Panc1 (cell line): ENCODE measurements at regions not wholly inside any gene's neighbourhood (a gene's known extent, or its start where the extent isn't known, plus 50 kb on each side); places are given as distances from the start of the nearest gene placed in this dataset.

Experiments
- POLR2AphosphoS5 ChIP-seq: IDR thresholded peaks from 2 replicates; pipeline ENCODE4 v1.6.1; 2012; ENCODE audit warnings: mild to moderate bottlenecking, low read depth, low read length, moderate library complexity
- SIN3A ChIP-seq: IDR thresholded peaks from 2 replicates; pipeline ENCODE4 v1.6.1; 2012; ENCODE audit warnings: low read depth, mild to moderate bottlenecking, low read length, moderate library complexity, borderline replicate concordance; ENCODE audit not compliant: insufficient read depth
- TF ChIP-seq, protein P1 (sequence below): fragments of 450-650 bp; IDR thresholded peaks from 2 replicates; pipeline ENCODE4 v1.5.1; 2017; ENCODE audit warnings: mild to moderate bottlenecking

DNA sequence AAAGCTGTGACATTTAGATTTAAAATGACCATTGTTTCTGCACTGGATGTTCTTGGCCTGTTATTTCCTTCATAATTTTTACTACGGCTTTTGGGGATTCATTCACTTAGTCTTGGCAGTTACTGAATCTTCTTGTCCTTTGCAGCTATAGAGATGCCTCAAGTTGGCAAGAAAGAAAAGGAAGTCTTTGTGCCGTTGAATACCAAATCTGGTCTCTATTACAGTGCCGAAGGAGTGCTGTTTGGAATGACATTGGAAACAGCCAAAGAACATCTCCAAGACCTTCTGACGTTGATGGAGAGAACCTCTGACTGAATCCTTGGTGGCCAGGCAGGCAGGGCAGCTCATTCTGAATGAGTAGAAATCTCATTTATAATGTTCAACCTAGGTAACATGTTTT, 54.3 kb upstream of the NRP1 start:
- TF ChIP-seq POLR2AphosphoS5 (no peak), SIN3A (no peak)
- TF ChIP-seq, protein P1, sequence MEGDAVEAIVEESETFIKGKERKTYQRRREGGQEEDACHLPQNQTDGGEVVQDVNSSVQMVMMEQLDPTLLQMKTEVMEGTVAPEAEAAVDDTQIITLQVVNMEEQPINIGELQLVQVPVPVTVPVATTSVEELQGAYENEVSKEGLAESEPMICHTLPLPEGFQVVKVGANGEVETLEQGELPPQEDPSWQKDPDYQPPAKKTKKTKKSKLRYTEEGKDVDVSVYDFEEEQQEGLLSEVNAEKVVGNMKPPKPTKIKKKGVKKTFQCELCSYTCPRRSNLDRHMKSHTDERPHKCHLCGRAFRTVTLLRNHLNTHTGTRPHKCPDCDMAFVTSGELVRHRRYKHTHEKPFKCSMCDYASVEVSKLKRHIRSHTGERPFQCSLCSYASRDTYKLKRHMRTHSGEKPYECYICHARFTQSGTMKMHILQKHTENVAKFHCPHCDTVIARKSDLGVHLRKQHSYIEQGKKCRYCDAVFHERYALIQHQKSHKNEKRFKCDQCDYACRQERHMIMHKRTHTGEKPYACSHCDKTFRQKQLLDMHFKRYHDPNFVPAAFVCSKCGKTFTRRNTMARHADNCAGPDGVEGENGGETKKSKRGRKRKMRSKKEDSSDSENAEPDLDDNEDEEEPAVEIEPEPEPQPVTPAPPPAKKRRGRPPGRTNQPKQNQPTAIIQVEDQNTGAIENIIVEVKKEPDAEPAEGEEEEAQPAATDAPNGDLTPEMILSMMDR, result no peak
